ENCODE measurements at regions not wholly inside any gene's neighbourhood (a gene's known extent, or its start where the extent isn't known, plus 50 kb on each side); places are given as distances from the start of the nearest gene placed in this dataset.
A peak's percentile ranks its signal among the peaks of the same experiment; 100 is the strongest.

DNA sequence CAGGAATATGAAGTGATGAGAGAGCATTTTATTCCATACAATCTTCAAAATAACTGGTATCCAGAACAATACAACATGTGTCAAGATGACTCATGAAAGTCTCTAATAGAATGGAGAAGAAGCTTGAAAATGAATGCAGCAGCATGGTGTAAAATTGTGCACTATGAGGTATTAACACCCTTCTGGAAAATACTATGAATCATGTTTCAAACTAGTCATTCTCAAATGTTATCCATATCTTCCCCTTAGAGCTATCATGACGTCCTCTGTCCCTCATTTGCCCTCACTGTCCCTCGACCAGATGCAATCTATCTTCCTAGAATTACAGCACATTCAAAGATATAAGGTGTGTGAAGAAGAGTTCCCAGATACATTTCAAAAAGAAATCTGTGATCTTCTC, 198.2 kb downstream of the NECTIN3 start:
- Histone ChIP-seq H3K27me3 (ENCODE audit: control insufficient read depth in 3 of 3, insufficient read depth in 3 of 3, low read length in 2 of 3) (no peaks in the 10 kb centered on the region), H3K4me3 (no peak overlapping the region), H3K9ac (ENCODE audit: insufficient read depth in 1 of 2, low read length in 2 of 2) (no peak overlapping the region), H3K27ac (ENCODE audit: low read depth in 1 of 2, low read length in 1 of 2) (no peak overlapping the region), H3K4me1 (ENCODE audit: control insufficient read depth in 5 of 5, insufficient read depth in 5 of 5, low read length in 5 of 5) (no peaks in the 10 kb centered on the region), H3K36me3 (ENCODE audit: control insufficient read depth in 4 of 4, insufficient read depth in 4 of 4, low read length in 4 of 4) (no peaks in the 10 kb centered on the region), H3K9me3 (ENCODE audit: control insufficient read depth in 4 of 4, insufficient read depth in 3 of 4, low read length in 3 of 4) (peaks cover 0 to 2% (median 0%) of the 10 kb centered on the region in 4 donors)
- ATAC-seq (ENCODE audit: insufficient read depth, low FRiP score) = no peak
- WGBS, 2 donors = 54 to 63% methylated on average over 2 of the region's 2 CpGs
- TF ChIP-seq, protein P1, sequence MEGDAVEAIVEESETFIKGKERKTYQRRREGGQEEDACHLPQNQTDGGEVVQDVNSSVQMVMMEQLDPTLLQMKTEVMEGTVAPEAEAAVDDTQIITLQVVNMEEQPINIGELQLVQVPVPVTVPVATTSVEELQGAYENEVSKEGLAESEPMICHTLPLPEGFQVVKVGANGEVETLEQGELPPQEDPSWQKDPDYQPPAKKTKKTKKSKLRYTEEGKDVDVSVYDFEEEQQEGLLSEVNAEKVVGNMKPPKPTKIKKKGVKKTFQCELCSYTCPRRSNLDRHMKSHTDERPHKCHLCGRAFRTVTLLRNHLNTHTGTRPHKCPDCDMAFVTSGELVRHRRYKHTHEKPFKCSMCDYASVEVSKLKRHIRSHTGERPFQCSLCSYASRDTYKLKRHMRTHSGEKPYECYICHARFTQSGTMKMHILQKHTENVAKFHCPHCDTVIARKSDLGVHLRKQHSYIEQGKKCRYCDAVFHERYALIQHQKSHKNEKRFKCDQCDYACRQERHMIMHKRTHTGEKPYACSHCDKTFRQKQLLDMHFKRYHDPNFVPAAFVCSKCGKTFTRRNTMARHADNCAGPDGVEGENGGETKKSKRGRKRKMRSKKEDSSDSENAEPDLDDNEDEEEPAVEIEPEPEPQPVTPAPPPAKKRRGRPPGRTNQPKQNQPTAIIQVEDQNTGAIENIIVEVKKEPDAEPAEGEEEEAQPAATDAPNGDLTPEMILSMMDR (IDR thresholded peaks at IDR 0.05; ENCODE audit: control extremely low read depth, extremely low read depth) = no peak
- no peak for DNase-seq

DNA sequence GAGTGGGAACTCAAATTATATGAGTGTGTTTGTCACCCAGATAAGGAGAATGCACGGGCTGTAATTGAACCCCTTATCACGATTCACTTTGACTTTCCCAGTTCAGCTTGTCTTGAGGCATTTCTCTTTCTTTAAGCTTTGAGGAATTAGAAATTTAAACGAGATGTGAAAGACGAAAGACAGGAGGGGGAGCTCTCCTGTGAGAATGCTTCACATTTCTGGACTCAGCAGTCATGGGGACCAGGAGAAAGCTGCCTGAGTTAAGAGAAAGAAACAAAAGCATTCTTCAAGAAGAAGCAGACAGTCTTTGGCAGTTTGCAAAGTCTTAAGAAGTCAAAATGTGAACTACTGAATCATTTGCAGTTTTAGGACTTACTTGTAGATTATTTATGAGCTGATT, 205.6 kb downstream of the NECTIN3 start:
- H3K4me3 ChIP-seq = no peak overlapping the region
- no peak overlapping the region for H3K27ac ChIP-seq (ENCODE audit: low read depth in 1 of 2, low read length in 1 of 2)
- no peaks in the 10 kb centered on the region for H3K36me3 ChIP-seq (ENCODE audit: control insufficient read depth in 4 of 4, insufficient read depth in 4 of 4, low read length in 4 of 4)
- no peaks in the 10 kb centered on the region for H3K27me3 ChIP-seq (ENCODE audit: control insufficient read depth in 3 of 3, insufficient read depth in 3 of 3, low read length in 2 of 3)
- ATAC-seq (ENCODE audit: insufficient read depth, low FRiP score) (no peak), DNase-seq (peak in 2 of 3 donors; percentile 69 to 73)
- TF ChIP-seq, protein P1 (IDR thresholded peaks at IDR 0.05; ENCODE audit: control extremely low read depth, extremely low read depth) = no peak
- H3K9ac ChIP-seq (ENCODE audit: insufficient read depth in 1 of 2, low read length in 2 of 2) = no peak overlapping the region
- H3K9me3 ChIP-seq (ENCODE audit: control insufficient read depth in 4 of 4, insufficient read depth in 3 of 4, low read length in 3 of 4) = peaks cover 0 to 1% (median 0%) of the 10 kb centered on the region in 4 donors
- H3K4me1 ChIP-seq (ENCODE audit: control insufficient read depth in 5 of 5, insufficient read depth in 5 of 5, low read length in 5 of 5) = peaks cover 0 to 10% (median 0%) of the 10 kb centered on the region in 5 donors
- 26 to 28% methylated on average over 4 of the region's 4 CpGs for WGBS, 2 donors

DNA sequence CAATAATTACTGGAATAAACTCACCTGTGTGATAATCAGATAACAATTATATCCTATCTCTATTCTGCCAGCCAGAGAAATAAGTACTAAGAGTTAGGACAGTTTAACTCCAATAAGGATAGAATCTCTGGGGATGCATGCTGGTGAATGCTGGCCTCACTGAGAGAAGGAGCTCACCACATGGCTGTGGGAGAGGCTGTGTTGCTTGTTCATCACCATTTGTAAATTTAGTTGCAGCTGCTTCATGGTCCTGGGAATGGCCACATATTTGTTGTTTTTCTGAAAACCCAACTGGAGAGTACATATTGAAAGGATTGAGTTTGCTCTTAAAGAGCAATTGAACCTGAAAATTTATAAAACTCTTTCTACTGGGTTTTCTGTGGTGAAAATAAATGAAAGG, 207.3 kb downstream of the NECTIN3 start:
- TF ChIP-seq, protein P1 (IDR thresholded peaks at IDR 0.05; ENCODE audit: control extremely low read depth, extremely low read depth) = no peak
- DNase-seq (no peak), ATAC-seq (ENCODE audit: insufficient read depth, low FRiP score) (no peak)
- H3K4me1 ChIP-seq (ENCODE audit: control insufficient read depth in 5 of 5, insufficient read depth in 5 of 5, low read length in 5 of 5) = peaks cover 0 to 10% (median 0%) of the 10 kb centered on the region in 5 donors
- no peak overlapping the region for H3K4me3 ChIP-seq
- no peaks in the 10 kb centered on the region for H3K27me3 ChIP-seq (ENCODE audit: control insufficient read depth in 3 of 3, insufficient read depth in 3 of 3, low read length in 2 of 3)
- H3K9ac ChIP-seq (ENCODE audit: insufficient read depth in 1 of 2, low read length in 2 of 2) = no peak overlapping the region
- H3K9me3 ChIP-seq (ENCODE audit: control insufficient read depth in 4 of 4, insufficient read depth in 3 of 4, low read length in 3 of 4) = peaks cover 0 to 1% (median 0%) of the 10 kb centered on the region in 4 donors
- H3K36me3 ChIP-seq (ENCODE audit: control insufficient read depth in 4 of 4, insufficient read depth in 4 of 4, low read length in 4 of 4) = no peaks in the 10 kb centered on the region
- no peak overlapping the region for H3K27ac ChIP-seq (ENCODE audit: low read depth in 1 of 2, low read length in 1 of 2)

DNA sequence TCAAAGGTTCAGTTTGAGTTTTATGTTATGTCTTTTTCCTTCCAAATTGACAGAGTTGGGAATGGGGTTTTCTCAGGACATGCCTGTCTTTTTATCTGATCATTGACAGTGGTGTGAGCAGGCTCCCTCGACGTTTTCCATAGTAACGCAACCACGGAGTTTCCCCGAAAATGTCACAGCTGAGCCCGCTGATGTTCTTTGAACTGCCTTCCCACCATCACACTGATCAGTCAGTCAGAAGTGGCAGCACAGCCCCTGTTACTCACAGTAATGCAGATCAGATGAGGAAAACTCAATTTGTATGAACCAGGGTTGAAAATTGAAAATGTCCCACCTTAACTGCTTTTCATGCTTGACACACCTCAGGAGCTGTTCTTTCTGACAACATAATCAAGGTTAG, 210.4 kb downstream of the NECTIN3 start:
- no peak overlapping the region for H3K27ac ChIP-seq (ENCODE audit: low read depth in 1 of 2, low read length in 1 of 2)
- no peaks in the 10 kb centered on the region for H3K36me3 ChIP-seq (ENCODE audit: control insufficient read depth in 4 of 4, insufficient read depth in 4 of 4, low read length in 4 of 4)
- peaks cover 0 to 3% (median 0%) of the 10 kb centered on the region in 5 donors for H3K4me1 ChIP-seq (ENCODE audit: control insufficient read depth in 5 of 5, insufficient read depth in 5 of 5, low read length in 5 of 5)
- no peak overlapping the region for H3K4me3 ChIP-seq
- TF ChIP-seq, protein P1 (IDR thresholded peaks at IDR 0.05; ENCODE audit: control extremely low read depth, extremely low read depth) = no peak
- no peak overlapping the region for H3K9ac ChIP-seq (ENCODE audit: insufficient read depth in 1 of 2, low read length in 2 of 2)
- peaks cover 0 to 2% (median 0%) of the 10 kb centered on the region in 3 donors for H3K27me3 ChIP-seq (ENCODE audit: control insufficient read depth in 3 of 3, insufficient read depth in 3 of 3, low read length in 2 of 3)
- 80 to 85% methylated on average over 6 of the region's 6 CpGs for WGBS, 2 donors
- DNase-seq (no peak), ATAC-seq (ENCODE audit: insufficient read depth, low FRiP score) (no peak)
- peaks cover 0 to 3% (median 1%) of the 10 kb centered on the region in 4 donors for H3K9me3 ChIP-seq (ENCODE audit: control insufficient read depth in 4 of 4, insufficient read depth in 3 of 4, low read length in 3 of 4)
